ENCODE measurements at regions not wholly inside any gene's neighbourhood (a gene's known extent, or its start where the extent isn't known, plus 50 kb on each side); places are given as distances from the start of the nearest gene placed in this dataset.

DNA sequence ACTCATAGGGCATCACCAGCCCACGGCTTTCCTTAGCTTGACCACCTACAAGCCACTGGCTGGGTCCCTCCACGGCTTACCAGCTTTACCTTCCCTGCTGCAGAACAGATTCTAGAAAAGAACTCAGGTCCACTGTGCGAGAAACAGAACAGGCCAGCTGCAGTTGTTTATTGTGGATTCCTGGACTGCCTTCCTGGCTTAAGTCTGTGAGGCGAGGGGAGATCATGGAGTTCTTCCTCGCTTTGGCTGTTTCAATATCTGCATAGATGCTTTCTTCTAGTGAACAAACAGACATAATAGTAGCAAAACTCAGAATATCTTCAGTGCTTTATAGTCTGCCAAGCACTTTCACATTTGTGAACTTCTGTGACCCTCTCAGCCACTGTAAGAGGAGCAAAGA lies 162.9 kb upstream of the HABP2 start:
- no peak overlapping the region for H3K27ac ChIP-seq
- H3K4me3 ChIP-seq = no peak overlapping the region

DNA sequence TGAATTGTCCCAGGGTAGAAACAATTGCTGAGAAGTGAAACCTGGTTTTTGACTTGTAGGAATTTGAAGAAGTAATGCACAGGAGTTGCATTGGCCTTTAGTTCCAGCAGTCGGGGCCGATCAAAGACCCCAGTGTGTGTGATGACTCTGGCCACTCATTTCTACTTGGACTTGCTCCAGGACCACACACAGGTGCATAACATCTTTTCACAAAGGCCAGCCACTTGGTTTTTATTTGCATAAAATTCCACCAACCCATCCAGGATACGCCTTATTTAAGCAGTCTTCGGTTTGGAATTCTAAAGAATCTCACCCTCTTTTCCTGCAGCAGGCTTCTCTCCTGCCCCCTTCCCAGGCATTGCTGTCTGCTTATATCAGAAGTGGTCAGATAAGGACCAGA lies 162.0 kb upstream of the HABP2 start:
- no peak overlapping the region for H3K4me3 ChIP-seq

DNA sequence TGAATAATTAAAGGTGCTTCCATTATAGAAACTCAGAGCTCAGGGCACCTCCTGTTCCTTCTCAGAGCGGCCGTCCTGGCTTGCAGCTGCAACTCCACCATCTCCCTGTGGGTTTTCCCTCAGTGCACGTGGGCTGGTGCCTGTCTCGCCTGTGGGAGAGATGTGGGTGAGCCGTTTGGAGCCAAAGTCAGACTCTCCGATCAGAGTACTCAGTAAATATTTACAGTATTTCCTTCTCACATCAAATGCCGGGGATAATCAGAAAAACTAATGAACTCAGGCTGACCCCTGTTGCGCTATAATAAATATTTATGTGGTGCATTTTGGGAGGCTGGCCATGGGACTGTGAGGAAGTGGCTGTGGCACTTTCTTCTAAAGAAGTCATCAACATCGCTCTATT lies 155.8 kb upstream of the HABP2 start:
- Histone ChIP-seq H3K27ac (no peak overlapping the region), H3K4me3 (no peak overlapping the region)

More for the DNA sequence above, 162.0 kb upstream of the HABP2 start:
- H3K27ac ChIP-seq = no peak overlapping the region

DNA sequence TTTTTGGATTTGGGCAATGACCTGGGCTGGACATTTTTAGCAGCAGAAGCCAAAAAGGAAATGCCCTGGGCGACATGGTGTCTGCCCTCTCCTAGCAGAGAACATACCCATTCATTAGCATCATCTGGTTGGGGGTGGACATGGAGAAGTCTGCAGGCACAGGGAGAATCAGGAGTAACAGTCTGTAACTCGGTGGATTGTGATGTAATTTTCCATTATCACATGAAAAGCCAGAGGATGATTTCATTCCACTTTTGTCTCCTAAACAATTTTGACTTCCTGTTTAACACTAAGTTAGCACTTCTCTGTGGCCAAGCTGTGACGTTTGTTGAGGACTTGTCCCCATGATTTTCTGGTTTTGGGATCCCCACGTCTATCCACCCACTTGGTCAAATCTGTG lies 153.8 kb upstream of the HABP2 start:
- no peak overlapping the region for H3K4me3 ChIP-seq
- H3K27ac ChIP-seq = no peak overlapping the region

- Histone ChIP-seq H3K4me3 (no peak overlapping the region), H3K27ac (no peak overlapping the region)
These were observed 150.3 kb upstream of the HABP2 start for GRCh38 chr10:113402602-113403001.

DNA sequence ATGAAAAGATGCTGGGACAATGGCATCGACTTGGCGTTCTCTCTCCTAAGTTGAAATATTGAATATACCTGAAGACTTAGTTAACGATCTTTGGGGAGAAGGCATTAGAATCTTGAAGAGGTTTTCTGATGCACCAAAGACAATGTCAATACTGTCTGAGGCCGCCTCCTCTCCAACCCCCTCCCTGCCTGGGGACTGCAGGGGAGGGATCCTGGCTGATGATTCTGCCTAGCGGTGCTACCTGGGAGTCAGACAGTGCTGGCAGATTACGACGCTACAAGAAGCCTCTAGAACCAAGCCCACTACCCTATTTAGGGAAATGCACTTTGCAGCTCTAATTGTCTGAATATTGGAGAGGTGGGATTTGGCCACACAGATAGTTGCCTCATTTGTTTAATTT lies 145.6 kb upstream of the HABP2 start:
- H3K4me3 ChIP-seq = no peak overlapping the region
- H3K27ac ChIP-seq = peak overlapping the region in 1 of 21 experiments; percentile 21

DNA sequence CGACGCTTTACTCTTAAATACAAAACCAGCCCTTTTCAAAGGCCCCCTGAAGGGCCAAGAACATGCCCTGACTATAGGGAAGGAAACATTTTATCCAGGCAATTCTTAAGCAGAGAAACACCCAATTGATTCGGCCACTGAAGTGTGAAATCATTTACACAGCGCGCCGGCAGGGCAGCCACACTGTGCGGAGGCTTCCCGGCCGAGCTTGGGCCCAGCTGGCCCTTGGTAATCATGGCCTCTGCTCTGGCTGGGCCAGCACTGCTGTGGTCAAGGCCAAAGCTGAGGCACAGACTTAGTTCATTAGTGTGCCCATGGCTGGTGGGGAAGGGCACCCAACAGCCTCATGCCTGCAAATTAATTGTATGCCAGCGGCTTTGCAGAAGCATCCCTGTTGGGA lies 143.7 kb upstream of the HABP2 start:
- Histone ChIP-seq H3K4me3 (no peak overlapping the region), H3K27ac (no peak overlapping the region)

- Histone ChIP-seq H3K27ac (no peak overlapping the region), H3K4me3 (no peak overlapping the region)
These were observed 142.2 kb upstream of the HABP2 start for GRCh38 chr10:113410618-113411017.

- no peak overlapping the region for H3K27ac ChIP-seq
- no peak overlapping the region for H3K4me3 ChIP-seq
These were observed 141.4 kb upstream of the HABP2 start for GRCh38 chr10:113411456-113411855.

DNA sequence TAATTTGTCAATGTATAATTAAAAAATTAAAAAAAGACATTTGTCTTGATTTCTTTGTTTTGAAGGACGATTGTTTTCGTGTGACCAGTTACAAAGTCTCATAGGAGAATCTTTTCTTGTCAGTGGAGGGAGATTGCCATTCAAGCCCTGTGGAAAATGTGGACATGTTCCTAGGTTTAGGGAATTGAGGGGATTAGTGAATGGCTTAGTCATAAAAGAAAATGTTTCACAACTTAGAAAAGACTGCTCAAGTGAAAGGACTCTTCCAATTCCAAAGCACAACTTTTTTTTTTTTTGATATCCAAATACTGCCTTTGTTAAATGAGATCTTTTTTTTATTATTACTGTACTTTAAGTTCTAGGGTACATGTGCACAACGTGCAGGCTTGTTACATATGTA lies 140.7 kb upstream of the HABP2 start:
- no peak overlapping the region for H3K4me3 ChIP-seq
- no peak overlapping the region for H3K27ac ChIP-seq

DNA sequence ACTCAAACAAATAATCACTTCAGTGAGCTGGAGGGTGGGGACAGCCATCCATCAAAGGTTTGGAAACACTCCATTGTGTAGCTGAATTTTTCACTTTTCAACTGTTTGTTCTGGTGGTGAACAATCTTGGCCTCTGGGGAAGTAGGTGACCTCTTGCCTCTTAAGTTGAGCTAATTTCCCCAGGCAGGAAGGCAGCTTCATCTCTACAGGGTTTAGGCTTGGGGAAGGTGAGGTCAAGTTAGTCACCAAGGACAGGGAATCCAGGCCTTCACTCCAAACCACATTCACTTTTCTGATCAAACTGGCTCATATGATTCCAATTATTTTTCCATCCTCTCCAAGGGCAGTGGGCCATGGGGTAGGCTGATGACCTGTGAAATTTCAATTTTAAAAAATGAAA lies 138.3 kb upstream of the HABP2 start:
- Histone ChIP-seq H3K4me3 (no peak overlapping the region), H3K27ac (no peak overlapping the region)

DNA sequence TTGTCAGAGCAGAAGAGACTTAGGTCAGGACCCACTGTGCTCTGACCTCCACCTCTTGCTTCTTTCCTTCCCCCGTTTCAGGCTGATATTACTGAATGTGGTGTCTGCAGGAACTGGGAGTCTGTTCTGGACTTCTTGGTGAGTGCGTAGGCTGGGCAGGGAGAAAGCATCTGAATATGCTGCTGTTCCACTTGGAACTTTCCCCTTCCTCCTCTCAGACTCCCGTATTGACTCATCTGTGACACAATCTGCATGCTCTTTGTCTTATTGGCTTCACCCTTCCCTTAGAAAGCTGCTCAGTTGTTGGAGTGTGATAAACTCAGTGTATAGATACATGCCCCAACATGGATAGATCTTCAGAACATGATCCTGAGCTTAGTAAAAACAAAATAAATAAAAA lies 137.6 kb upstream of the HABP2 start:
- Histone ChIP-seq H3K4me3 (no peak overlapping the region), H3K27ac (peak overlapping the region in 1 of 21 experiments; percentile 31)

DNA sequence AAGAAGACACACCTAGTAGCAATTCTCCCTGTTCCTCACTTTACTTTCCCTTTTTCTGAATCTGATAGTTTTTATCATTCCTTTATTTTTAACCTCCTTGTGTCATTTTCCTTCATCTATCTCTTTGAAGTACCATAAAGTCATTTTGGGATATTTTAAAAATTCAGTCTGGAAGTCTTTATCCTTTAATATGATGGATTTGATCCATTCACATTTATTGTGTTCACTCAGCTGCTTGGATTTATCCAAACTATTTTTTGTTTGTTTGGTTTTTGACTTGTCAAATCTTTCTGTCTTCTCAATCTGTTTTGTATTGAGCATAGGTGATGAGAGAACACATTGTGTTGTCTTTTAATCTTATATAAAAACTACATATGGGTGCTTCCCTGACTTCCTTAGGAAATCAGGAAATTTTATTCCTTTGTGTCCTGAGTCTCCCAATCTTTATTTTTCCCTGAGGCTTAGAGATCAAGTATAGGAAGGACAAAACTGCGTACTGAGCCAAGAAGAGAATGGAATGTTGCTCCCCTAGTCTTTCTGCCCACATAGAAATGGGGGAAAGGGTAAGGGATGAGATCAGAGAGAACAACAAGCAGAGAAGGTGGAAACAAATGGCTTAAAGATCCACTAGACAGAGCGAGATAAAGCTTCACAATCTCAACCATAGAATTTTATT lies 132.7 kb upstream of the HABP2 start:
- no peak overlapping the region for H3K27ac ChIP-seq
- no peak overlapping the region for H3K4me3 ChIP-seq

- no peak overlapping the region for H3K4me3 ChIP-seq
- H3K27ac ChIP-seq = no peak overlapping the region
These were observed 131.8 kb upstream of the HABP2 start for GRCh38 chr10:113420733-113421675.

- Histone ChIP-seq H3K4me3 (no peak overlapping the region), H3K27ac (no peak overlapping the region)
These were observed 130.5 kb upstream of the HABP2 start for GRCh38 chr10:113422371-113422770.

- H3K27ac ChIP-seq = peak overlapping the region in 3 of 21 experiments; percentile 20 to 43 (median 33)
- H3K4me3 ChIP-seq = no peak overlapping the region
These were observed 128.7 kb upstream of the HABP2 start for GRCh38 chr10:113423981-113424721.

- Histone ChIP-seq H3K27ac (peak overlapping the region in 1 of 21 experiments; percentile 18), H3K4me3 (no peak overlapping the region)
These were observed 127.8 kb upstream of the HABP2 start for GRCh38 chr10:113425008-113425407.

- Histone ChIP-seq H3K4me3 (no peak overlapping the region), H3K27ac (peak overlapping the region in 1 of 21 experiments; percentile 18)
These were observed 127.3 kb upstream of the HABP2 start for GRCh38 chr10:113425541-113425951.

GRCh38 chr10:113426181-113426877 lies 126.5 kb upstream of the HABP2 start:
- no peak overlapping the region for H3K27ac ChIP-seq

GRCh38 chr10:113427236-113427735 lies 125.6 kb upstream of the HABP2 start:
- Histone ChIP-seq H3K4me3 (no peak overlapping the region), H3K27ac (no peak overlapping the region)

More at GRCh38 chr10:113426181-113426877, 126.5 kb upstream of the HABP2 start:
- H3K4me3 ChIP-seq = no peak overlapping the region
